ENCODE measurements at regions not wholly inside any gene's neighbourhood (a gene's known extent, or its start where the extent isn't known, plus 50 kb on each side); places are given as distances from the start of the nearest gene placed in this dataset.

DNA sequence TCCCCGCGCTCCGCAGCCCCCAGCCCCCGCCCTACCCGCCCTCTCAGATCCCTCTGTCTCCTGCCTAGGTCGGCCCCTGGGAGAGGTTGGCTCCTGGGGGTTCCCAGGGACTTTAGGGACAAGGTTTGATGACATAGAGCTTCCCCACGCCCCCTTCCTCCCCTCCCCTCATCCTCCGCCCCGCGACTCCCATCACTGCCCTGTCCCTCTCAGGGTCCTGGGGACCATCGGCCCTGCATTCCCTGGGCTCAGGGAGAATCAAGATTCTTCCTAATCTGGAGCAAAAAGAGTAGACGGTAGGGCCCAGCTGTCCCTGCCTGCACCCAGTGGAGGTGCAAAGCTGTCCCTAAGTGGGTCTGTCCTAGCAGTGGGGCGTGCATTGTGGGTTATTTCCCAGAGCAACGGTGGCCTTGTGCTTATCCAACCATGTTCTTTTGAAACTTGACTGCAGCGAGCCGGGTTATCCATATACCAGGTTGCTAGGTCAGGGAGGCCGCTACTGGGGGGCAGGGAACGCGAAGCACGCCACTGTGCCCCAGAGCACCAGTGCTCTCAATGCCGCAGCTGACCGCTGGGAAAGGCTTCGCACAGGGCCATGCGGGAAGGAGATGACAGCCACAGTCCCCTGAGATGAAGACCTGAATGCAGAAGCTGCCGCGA lies 124.4 kb upstream of the PRMT8 start:
- DNase-seq (no peak), ATAC-seq (no peak)
- TF ChIP-seq, protein P1, sequence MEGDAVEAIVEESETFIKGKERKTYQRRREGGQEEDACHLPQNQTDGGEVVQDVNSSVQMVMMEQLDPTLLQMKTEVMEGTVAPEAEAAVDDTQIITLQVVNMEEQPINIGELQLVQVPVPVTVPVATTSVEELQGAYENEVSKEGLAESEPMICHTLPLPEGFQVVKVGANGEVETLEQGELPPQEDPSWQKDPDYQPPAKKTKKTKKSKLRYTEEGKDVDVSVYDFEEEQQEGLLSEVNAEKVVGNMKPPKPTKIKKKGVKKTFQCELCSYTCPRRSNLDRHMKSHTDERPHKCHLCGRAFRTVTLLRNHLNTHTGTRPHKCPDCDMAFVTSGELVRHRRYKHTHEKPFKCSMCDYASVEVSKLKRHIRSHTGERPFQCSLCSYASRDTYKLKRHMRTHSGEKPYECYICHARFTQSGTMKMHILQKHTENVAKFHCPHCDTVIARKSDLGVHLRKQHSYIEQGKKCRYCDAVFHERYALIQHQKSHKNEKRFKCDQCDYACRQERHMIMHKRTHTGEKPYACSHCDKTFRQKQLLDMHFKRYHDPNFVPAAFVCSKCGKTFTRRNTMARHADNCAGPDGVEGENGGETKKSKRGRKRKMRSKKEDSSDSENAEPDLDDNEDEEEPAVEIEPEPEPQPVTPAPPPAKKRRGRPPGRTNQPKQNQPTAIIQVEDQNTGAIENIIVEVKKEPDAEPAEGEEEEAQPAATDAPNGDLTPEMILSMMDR (IDR thresholded peaks at IDR 0.05), result no peak
- Histone ChIP-seq H3K9me3 (no peaks in the 10 kb centered on the region), H3K36me3 (no peaks in the 10 kb centered on the region), H3K27me3 (peaks cover 20 to 63% of the 10 kb centered on the region in 2 donors), H3K4me1 (peaks cover 0 to 5% of the 10 kb centered on the region in 2 donors), H3K27ac (no peak overlapping the region), H3K4me3 (peak overlapping the region in 1 of 2 donors; percentile 25)
- intact Hi-C loops (cut with DNase I), result no loop called here

GRCh38 chr12:3367750-3368444 lies 123.1 kb upstream of the PRMT8 start:
- ATAC-seq, result no peak
- TF ChIP-seq, protein P1 (IDR thresholded peaks at IDR 0.05), result no peak
- intact Hi-C loops (cut with DNase I), result no loop called here

GRCh38 chr12:3371018-3371417 lies 120.0 kb upstream of the PRMT8 start:
- Histone ChIP-seq H3K4me3 (no peak overlapping the region), H3K27ac (no peak overlapping the region), H3K36me3 (no peaks in the 10 kb centered on the region), H3K4me1 (peaks cover 0 to under 1% of the 10 kb centered on the region in 2 donors), H3K9me3 (no peaks in the 10 kb centered on the region), H3K27me3 (peaks cover 8 to 23% of the 10 kb centered on the region in 2 donors)
- ATAC-seq, result no peak
- no peak for DNase-seq
- intact Hi-C loops (cut with DNase I), result no loop called here
- TF ChIP-seq, protein P1 (IDR thresholded peaks at IDR 0.05), result no peak

More at GRCh38 chr12:3367750-3368444, 123.1 kb upstream of the PRMT8 start:
- H3K27ac ChIP-seq, result no peak overlapping the region
- no peak overlapping the region for H3K4me3 ChIP-seq
- no peaks in the 10 kb centered on the region for H3K36me3 ChIP-seq
- H3K4me1 ChIP-seq, result peaks cover 0 to 5% of the 10 kb centered on the region in 2 donors
- no peaks in the 10 kb centered on the region for H3K9me3 ChIP-seq
- peaks cover 20 to 54% of the 10 kb centered on the region in 2 donors for H3K27me3 ChIP-seq
- DNase-seq, result no peak

DNA sequence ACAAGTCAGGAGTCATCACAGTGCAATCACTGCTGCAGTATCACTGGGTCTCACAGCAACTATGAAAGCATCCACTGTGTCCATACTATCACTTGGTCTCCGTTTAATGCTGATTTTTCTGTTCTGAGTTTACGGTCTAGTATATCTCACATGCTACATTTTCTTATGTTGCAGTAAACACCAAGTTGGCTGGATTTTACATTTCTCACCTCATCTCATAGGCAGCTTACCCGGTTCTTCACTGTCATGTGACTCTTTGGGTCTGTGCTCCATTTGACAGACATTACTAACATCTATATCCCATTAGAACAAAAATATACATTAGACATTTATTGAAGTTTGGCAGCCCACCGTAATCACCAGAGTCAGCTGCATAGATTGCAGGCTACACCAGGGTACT lies 115.7 kb upstream of the PRMT8 start:
- no peak for DNase-seq
- H3K4me3 ChIP-seq, result no peak overlapping the region
- no peak for ATAC-seq
- no peaks in the 10 kb centered on the region for H3K4me1 ChIP-seq
- peaks cover 0 to 3% of the 10 kb centered on the region in 2 donors for H3K27me3 ChIP-seq
- intact Hi-C loops (cut with DNase I), result no loop called here
- TF ChIP-seq, protein P1 (IDR thresholded peaks at IDR 0.05), result no peak
- H3K27ac ChIP-seq, result no peak overlapping the region
- no peaks in the 10 kb centered on the region for H3K36me3 ChIP-seq
- H3K9me3 ChIP-seq, result no peaks in the 10 kb centered on the region

- Histone ChIP-seq H3K27ac (no peak overlapping the region), H3K27me3 (peaks cover 0 to 3% of the 10 kb centered on the region in 2 donors), H3K4me3 (no peak overlapping the region), H3K4me1 (no peaks in the 10 kb centered on the region), H3K36me3 (no peaks in the 10 kb centered on the region), H3K9me3 (no peaks in the 10 kb centered on the region)
- DNase-seq (no peak), ATAC-seq (no peak)
- intact Hi-C loops (cut with DNase I), result no loop called here
- TF ChIP-seq, protein P1 (IDR thresholded peaks at IDR 0.05), result no peak
Measured at GRCh38 chr12:3376779-3377455, 114.1 kb upstream of the PRMT8 start.

Data from left lung (tissue), 4 donors.